ENCODE measurements at regions not wholly inside any gene's neighbourhood (a gene's known extent, or its start where the extent isn't known, plus 50 kb on each side); places are given as distances from the start of the nearest gene placed in this dataset.
"Not testable (repeated sequence)": the region's sequence is repeated elsewhere in the genome, so short reads cannot be mapped to it uniquely, and the experiment has no call there.

DNA sequence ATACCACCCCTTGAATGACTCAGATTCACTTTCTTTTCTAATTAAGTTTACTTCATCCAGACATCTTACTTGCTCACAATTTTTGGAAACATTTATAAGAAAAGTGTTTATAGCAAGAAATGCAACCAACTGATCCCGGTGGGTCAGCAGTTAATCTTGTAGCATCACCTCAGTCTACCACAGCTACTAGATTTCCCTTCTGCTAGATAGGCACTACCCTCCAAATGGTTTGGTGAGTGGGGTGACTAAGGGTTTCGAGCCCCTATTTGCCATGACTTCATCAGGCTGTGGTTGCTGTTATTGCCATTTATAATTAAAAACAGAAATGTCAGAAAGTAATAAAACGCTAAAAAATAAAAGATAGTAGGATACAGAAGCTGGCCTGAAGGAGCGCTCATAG lies 930.1 kb upstream of the GJE1 start:
- no peak for DNase-seq

- DNase-seq, result no peak
These were observed 933.7 kb upstream of the GJE1 start for GRCh38 chr6:141199074-141199473.

- no peak for DNase-seq
These were observed 937.4 kb upstream of the GJE1 start for GRCh38 chr6:141195251-141195832.

DNA sequence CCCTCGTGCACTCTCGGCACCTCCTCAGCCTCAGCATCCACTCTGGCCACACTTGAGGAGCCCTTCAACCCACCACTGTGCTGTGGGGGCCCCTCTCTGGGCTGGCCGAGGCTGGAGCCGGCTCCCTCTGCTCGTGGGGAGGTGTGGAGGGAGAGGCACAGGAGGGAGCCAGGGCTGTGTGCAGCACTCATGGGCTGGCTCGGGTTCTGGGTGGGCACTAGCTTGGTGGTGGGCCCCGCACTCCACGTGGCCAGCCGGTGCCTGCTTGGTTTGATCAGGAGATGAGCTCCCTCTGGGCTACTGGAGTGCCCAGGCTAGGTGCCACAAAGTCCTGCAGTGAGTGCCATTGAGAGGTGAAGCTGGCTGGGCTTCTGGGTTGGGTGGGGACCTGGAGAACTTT lies 949.4 kb upstream of the GJE1 start:
- DNase-seq, result no peak

GRCh38 chr6:141175458-141175857 lies 957.3 kb upstream of the GJE1 start:
- DNase-seq, result not testable (repeated sequence)

GRCh38 chr6:141174932-141175331 lies 957.8 kb upstream of the GJE1 start:
- DNase-seq, result no peak

DNA sequence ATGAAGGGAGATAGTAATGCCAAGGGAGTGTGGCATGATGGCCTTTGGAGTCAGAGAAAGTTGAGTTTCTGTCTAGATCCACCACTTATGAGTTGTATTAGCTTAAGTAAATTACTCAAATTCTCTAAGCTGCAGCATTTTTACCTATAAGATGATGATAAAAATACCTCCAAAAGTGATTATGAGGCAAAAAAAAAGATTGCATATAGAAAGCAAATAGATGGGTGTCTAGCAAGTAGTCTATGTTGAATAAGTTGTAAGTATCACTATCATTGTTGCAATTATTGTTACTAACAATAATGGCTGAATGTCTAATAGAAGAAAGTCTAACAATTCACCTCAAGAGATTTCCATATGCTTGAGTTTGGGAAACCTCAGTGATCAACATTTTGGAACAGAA lies 959.2 kb upstream of the GJE1 start:
- no peak for DNase-seq

DNA sequence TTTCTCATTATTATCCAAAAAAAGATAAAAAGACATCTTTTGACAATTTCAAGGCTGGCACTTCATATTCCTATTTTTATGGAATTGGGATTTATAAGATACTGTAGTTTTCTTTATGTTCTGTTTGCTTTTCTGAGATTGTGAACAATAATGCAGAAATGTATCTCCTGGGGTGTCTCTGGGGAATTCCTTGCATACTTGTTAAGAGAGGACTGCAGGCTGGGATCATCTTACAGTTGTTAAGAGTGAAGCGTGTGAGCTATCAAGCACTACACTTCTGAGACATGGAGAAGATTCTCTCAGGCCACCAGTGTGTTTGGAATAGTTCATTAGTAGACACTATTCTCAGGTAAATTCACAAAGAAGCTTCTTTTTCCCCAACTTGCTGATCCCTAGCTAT lies 963.3 kb upstream of the GJE1 start:
- DNase-seq, result no peak

DNA sequence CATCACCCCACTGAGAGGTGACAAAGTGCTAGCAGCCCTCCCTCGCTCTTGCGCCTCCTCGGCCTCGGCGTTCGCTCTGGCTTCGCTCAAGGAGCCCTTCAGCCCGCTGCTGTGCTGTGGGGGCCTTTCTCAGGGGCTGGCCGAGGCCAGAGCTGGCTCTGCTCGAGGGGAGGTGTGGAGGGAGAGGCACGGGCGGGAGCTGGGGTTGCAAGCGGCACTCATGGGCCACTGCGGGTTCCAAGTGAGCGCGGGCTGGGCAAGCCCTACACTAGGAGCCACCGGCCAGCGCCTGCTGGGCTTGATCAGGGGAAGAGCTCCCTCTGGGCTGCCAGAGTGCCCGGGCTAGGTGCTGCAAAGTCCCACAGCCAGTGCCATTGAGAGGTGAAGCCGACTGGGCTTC lies 964.8 kb upstream of the GJE1 start:
- DNase-seq, result no peak

- no peak for DNase-seq
These were observed 967.6 kb upstream of the GJE1 start for GRCh38 chr6:141165002-141165665.

GRCh38 chr6:141164042-141164743 lies 968.5 kb upstream of the GJE1 start:
- DNase-seq, result no peak

DNA sequence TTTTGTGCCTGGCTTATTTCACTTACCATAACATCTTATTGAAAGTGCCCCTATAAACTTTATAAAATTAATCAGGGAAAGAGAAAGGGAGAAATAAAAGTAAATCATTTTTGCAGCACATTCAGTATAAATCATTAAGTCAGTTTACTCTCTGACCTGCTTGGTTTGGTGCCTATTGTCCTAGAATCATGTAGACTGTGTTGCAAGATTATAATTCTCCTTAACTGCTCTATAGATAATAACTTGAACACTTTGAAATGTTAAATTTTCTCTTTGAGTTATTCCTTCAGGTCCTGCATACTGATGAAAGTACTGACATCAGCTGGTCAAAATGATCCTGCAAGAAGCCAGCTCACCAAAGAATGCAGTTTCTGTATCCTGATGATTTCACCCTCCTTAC lies 969.6 kb upstream of the GJE1 start:
- DNase-seq, result no peak

DNA sequence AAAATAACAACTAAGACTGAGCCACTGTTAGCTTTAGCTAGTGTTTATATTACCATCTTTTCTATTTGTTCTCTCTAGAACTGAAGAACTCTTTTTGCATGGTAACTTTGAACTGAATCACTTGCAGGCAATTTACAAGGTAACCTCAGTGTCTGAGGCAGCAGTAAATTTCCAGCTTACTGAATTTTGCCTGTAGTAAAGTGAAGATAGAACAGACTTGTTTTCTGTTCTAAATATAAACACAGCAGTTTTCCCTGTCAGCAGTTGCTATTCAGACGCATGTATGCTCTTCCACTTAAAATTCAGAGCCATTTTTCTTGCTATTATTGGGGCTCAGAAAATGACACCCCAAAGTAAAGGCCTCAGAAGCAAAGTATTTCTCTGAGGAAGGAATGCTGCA lies 974.0 kb upstream of the GJE1 start:
- DNase-seq, result no peak

GRCh38 chr6:141153563-141153962 lies 979.2 kb upstream of the GJE1 start:
- no peak for DNase-seq

DNA sequence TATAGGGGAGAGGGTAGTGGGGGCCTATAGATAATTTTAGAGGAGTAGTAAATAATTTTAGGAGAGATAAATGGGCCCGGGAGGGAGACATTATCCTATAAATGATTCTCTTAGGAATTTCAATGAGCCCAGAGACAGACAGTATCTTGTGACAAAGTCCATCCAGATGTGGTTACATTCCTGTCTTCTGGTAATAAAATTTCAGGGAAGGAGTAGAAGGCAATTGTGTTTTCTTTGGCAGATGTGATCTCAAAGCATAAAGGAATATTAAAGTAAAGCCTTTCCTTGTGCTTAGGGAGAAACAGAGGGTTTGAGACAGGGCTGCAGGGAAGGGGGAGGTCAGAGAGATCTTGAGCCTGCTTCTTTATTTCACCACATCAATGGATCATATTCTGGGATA lies 979.8 kb upstream of the GJE1 start:
- no peak for DNase-seq

- DNase-seq, result no peak
These were observed 980.9 kb upstream of the GJE1 start for GRCh38 chr6:141151710-141152417.

DNA sequence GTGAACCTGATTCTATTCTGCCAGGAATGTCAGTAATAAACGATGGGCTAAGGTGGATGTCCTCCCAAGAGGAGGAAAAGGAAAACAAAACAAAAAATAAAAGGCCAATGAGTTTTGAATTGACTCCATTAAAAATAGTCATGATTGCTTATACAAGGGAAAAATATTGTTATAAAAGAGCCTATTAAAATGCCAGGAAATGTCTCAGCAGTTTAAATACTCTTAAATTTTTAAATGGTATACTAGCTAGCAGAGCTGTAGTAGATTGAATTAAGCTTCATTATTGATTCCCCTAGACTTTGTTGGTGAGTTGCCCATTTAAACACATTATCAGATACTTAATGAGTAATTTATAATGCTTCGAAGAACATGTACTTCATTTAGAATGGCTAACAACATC lies 990.9 kb upstream of the GJE1 start:
- DNase-seq, result no peak

DNA sequence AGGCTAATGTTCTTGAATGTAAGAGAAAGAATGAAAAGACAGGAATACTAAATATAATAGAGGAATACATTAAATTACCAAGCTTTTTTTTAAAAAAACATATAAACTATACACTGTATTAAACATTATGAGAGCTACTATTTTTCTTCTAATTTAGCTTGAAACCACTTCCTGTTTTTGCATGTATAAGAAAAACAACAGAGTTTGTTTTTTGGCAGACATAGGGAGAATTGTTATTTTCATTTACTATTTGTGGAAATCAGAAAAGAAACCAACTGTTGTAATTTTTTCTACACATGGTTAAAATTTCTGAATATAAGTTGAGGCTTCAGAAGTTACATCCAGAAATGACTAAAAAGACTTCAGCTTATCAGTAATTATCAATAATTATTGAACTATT lies 991.8 kb upstream of the GJE1 start:
- no peak for DNase-seq

GRCh38 chr6:141139461-141139860 lies 993.3 kb upstream of the GJE1 start:
- no peak for DNase-seq

DNA sequence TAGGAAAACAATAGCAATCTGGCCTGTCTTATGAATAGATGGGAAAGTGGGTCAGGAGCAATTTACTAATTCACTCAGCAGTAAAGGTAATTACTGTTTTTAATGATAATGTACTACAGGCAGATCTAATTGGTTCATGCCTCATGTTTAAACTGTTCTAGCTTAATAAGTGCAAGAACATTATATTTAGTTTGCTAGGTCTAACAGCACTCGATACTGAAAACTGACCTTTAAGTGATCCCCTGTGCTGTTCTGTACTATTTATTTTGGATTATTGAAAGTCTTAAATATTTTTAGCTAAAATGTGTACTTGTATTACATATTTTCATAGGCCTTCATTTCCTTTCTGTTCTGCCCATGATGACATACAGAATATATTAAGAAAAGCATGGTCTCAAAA lies 998.0 kb upstream of the GJE1 start:
- no peak for DNase-seq

DNA sequence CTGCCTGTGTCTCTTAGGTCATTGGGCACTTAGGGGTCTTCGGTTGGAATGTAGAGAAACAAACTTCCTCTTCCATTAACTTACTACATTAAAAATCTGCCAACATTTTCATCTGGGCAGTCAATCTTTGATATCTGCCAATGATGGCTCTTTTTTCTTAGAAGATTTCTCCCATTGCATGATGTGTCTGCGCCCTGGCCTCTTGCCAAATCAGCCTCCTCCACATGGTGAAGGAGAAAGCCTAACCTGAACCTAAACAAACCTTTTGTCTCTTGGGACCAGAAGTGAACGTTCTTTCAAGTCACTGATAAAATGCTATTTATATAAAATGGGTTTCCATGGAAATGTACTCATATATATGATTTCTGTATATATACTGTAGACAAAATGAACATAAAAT lies 998.9 kb upstream of the GJE1 start:
- no peak for DNase-seq

- DNase-seq, result no peak
These were observed 999.4 kb upstream of the GJE1 start for GRCh38 chr6:141133346-141133745.

DNA sequence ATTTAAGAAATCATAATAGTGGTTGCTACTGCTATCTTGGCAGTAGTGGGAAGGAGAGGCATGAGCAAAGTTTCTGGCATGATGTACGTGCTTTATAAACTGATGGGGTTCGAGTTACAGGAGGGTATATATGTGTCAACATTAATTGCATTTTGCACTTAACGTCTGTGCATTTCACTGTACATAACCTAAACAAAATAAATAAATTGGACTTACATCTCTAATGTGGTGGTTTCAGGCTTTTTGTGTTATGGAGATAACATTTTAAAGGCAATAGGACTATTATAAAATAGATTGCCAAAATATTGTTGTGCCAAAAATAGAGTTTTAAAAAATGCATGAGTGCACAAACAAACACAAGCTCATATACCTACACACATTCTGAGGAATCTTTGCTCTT lies 1001.1 kb upstream of the GJE1 start:
- no peak for DNase-seq

- no peak for DNase-seq
These were observed 1009.2 kb upstream of the GJE1 start for GRCh38 chr6:141123497-141123896.

Data from NCI-H510A (cell line).